Glutamatergic neuron (in vitro differentiated cells): ENCODE measurements at regions not wholly inside any gene's neighbourhood (a gene's known extent, or its start where the extent isn't known, plus 50 kb on each side); places are given as distances from the start of the nearest gene placed in this dataset.
"Not testable (repeated sequence)": the region's sequence is repeated elsewhere in the genome, so short reads cannot be mapped to it uniquely, and the experiment has no call there.

Experiments used
- DNase-seq: peaks from one replicate; pipeline ENCODE4 v3.0.0; 2022
- H3K27ac Mint-ChIP-seq: one replicate; pipeline ENCODE4 v1.8.0; 2020; ENCODE audit warnings: mild to moderate bottlenecking, mixed read lengths, inconsistent platforms; ENCODE audit not compliant: unreplicated experiment
- H3K27me3 Mint-ChIP-seq: one replicate; pipeline ENCODE4 v1.8.0; 2020; ENCODE audit warnings: mild to moderate bottlenecking, moderate library complexity, mixed read lengths, inconsistent platforms; ENCODE audit not compliant: unreplicated experiment
- H3K36me3 Mint-ChIP-seq: one replicate; pipeline ENCODE4 v1.8.0; 2020; ENCODE audit warnings: mild to moderate bottlenecking, mixed read lengths, inconsistent platforms; ENCODE audit not compliant: unreplicated experiment
- H3K4me1 Mint-ChIP-seq: one replicate; pipeline ENCODE4 v1.8.0; 2020; ENCODE audit warnings: mild to moderate bottlenecking, low read depth, mixed read lengths, inconsistent platforms; ENCODE audit not compliant: unreplicated experiment
- H3K4me3 Mint-ChIP-seq: one replicate; pipeline ENCODE4 v1.8.0; 2020; ENCODE audit warnings: mild to moderate bottlenecking, mixed read lengths, inconsistent platforms; ENCODE audit not compliant: unreplicated experiment
- H3K9me3 Mint-ChIP-seq: one replicate; pipeline ENCODE4 v1.8.0; 2020; ENCODE audit warnings: mild to moderate bottlenecking, moderate library complexity, mixed read lengths, inconsistent platforms; ENCODE audit not compliant: unreplicated experiment
- CTCF ChIP-seq: fragments of 200-600 bp; sonication (generic); IDR thresholded peaks from one replicate; pipeline ENCODE4 v1.5.0; 2021; ENCODE audit not compliant: partially characterized antibody, unreplicated experiment

- no peaks in the 10 kb centered on the region for H3K36me3 Mint-ChIP-seq
- DNase-seq: no peak
- no peaks in the 10 kb centered on the region for H3K4me1 Mint-ChIP-seq
- H3K27me3 Mint-ChIP-seq: peaks cover 2% of the 10 kb centered on the region
- no peak overlapping the region for H3K4me3 Mint-ChIP-seq
- TF ChIP-seq CTCF: no peak
- no peak overlapping the region for H3K27ac Mint-ChIP-seq
- peaks cover 2% of the 10 kb centered on the region for H3K9me3 Mint-ChIP-seq
Measured at GRCh38 chr5:142211918-142212317, 103.3 kb downstream of the NDFIP1 start.

DNA sequence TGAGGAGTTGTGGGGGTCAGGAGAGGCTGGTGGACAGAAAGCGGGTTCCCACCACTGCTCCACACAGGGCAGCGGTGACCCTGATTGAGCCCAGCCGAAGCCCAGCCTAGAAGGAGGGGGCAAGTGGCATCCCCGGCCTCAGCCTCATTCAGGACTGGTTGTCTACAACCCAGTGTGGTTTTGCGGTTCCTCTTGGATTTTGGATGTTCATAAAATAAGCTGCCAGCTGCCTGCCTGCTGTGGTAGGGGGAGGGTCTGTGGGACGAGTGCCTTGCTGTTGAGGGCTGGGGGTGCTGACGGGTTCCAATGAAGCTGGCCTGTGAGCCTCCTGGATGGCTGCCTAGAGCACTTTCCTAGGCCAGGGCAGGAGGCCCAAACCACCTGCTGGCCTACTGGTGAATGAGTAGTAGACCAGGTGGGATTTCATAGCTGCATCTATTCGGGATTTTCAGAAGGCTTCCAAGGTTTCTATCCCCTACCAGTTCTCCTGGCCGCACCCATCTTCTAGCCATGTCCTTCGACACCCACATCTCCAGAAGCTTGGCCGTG, 102.4 kb downstream of the NDFIP1 start:
- H3K9me3 Mint-ChIP-seq: peaks cover 2% of the 10 kb centered on the region
- no peak overlapping the region for H3K27ac Mint-ChIP-seq
- DNase-seq: no peak
- no peaks in the 10 kb centered on the region for H3K36me3 Mint-ChIP-seq
- TF ChIP-seq CTCF: no peak
- H3K27me3 Mint-ChIP-seq: peaks cover 2% of the 10 kb centered on the region
- H3K4me1 Mint-ChIP-seq: no peaks in the 10 kb centered on the region
- H3K4me3 Mint-ChIP-seq: no peak overlapping the region

- Mint-ChIP-seq H3K36me3 (no peaks in the 10 kb centered on the region), H3K27ac (no peak overlapping the region), H3K4me3 (no peak overlapping the region), H3K27me3 (peaks cover 2% of the 10 kb centered on the region), H3K9me3 (peaks cover 2% of the 10 kb centered on the region), H3K4me1 (no peaks in the 10 kb centered on the region)
- DNase-seq: no peak
- no peak for TF ChIP-seq CTCF
Measured at GRCh38 chr5:142210011-142210410, 101.4 kb downstream of the NDFIP1 start.

GRCh38 chr5:142208777-142209312, 100.3 kb downstream of the NDFIP1 start:
- Mint-ChIP-seq H3K27me3 (peaks cover 2% of the 10 kb centered on the region), H3K4me1 (peaks cover 2% of the 10 kb centered on the region), H3K4me3 (no peak overlapping the region), H3K9me3 (peaks cover 2% of the 10 kb centered on the region), H3K36me3 (no peaks in the 10 kb centered on the region), H3K27ac (no peak overlapping the region)
- TF ChIP-seq CTCF: no peak
- DNase-seq: no peak

DNA sequence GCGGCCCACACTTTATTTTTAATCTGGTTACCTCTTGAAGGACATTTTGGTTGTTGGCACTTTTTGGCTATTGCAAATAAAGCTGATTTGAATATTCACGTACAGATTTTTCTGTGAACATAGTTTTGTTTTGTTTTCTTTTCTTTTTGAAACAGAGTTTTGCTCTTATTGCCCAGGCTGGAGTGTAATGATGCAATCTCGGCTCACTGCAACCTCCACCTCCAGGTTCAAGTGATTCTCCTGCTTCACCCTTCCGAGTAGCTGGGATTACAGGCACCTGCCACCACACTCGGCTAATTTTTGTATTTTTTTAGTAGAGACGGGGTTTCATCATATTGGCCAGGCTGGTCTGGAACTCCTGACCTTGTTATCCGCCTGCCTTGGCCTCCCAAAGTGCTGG, 99.7 kb downstream of the NDFIP1 start:
- H3K27ac Mint-ChIP-seq, H3K36me3 Mint-ChIP-seq, H3K4me3 Mint-ChIP-seq, H3K9me3 Mint-ChIP-seq, DNase-seq, H3K27me3 Mint-ChIP-seq, H3K4me1 Mint-ChIP-seq: not testable (repeated sequence)
